ENCODE measurements at regions not wholly inside any gene's neighbourhood (a gene's known extent, or its start where the extent isn't known, plus 50 kb on each side); places are given as distances from the start of the nearest gene placed in this dataset.
A peak's percentile ranks its signal among the peaks of the same experiment; 100 is the strongest.

DNA sequence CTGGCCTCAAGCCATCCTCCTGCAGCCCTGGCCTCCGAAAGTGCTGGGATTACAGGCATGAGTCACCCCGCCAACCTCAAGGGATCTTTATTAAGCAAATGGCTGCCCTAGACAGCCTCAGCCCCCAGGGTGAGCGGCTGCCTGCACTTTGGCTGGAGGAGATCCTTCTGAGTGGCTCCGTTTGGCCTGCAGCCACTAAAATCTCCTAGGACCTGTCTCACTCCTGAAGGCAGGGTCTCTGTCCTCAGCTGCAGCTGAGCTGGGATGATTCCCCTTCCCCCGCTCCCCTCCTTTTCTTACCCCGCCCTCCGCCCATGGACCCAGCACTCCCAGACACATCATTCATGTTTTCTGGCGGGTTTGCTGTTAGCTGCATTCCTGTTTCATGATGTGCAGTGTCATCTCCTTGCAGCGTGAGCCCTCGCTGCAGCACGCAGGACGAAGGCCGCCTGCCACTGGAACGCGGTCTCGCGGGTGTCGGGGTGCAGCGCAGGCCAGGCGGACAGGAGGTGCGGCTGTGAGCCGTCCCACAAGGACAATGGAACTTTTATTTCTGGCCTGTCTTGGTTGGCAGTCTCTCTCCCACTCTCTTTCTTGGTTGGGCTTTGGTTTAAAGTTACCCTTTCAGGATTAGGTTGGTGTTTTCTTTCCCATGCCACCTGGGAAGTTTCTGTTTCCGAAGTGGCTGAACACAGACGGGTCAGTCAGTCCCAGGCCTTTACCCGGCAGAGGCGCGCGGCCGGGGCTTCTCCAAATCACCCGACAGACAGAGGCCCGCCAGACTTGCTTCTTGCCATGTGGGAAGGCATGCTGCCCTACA lies 137.1 kb downstream of the FOXD1 start:
- peak; percentile 88 for DNase-seq (ENCODE audit: low spot score)

DNA sequence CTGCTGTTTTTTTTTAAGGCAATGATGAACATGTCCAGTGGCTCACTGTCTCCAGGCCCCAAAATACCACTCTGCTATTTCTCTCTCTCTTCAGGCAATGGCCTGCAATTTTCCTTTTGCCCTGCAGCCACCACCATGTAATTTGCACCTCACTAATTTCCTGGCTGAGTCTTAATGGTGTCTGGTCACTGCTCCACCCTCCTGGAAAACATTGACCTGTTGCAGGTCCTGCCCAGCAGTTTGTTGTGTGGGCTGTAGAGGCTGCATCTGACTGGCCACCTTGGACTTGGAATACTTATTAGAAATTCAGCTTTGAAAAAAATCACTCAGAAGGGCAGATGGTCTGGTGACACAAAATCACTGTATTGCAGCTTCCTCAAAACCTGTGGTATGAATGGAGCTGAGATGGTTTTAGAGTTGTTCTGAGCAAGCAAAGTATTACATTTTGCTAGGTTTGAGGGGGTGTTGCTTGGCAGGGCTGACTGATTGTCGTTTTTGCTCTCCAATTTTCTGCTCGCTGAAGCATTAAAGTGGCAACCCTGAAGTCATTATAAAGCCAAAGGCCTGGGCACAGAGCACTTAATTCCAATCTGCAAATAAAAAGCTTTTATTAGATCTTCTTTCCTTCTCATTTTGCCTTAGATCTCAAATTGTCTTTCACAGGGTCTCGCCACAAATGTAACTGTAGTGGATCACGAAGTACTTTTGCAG lies 134.8 kb downstream of the TMEM174 start:
- DNase-seq (ENCODE audit: low spot score) = no peak

DNA sequence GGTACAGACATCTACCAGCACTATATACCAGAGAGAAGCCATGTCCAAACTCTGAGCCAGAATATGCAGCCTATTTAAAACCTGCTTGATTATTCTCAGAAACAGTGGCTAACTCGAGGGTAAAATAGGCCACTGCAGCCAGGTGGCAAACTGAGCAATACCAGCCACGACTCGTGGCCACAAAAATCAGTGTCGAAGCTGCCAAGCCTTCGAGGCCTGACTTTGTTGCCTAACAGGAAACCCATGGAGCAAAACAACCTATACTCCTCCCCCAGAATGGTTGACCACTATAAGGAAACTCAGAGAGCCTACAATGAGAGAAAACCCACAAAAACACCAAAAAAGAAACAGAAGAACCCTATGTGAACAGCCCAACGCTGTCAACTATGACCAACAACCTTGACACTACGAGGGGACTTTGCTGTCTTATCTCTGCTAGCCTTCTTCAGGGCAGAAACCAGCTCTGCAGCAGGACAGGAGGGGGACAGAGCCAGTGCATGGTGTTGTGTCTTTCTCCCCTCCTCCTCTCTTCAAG lies 133.8 kb downstream of the TMEM174 start:
- DNase-seq (ENCODE audit: low spot score) = peak; percentile 41

DNA sequence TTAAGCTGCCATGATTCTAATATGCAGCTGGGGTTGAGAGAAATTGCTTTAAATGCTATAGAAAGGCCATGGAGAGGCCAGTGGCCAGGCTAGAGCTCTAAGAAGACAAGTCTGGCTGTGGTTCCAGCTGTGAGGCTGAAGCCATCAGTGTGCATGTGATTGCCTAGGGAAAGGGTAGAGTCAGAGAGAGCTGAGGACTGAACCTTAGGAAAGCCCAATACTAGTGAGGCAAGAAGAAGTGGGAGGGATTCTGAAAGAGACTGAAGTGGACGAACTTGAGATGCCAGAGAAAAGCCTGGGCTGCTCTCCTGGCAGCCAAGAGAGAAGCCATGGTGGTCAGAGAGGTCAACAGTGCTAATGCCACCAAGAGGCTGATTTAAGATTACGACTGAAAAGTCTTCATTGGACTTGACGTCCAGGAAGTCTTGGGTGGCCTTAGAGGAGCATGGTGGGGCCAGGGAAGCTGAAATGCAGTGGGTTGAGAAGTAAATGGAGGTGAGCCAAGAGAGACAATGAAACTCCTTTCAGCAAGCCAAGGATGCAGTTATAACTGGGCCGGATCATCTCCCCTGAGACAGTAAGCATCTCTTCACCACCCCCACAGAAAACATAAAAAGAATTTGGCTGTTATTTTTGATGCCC lies 133.2 kb downstream of the TMEM174 start:
- no peak for DNase-seq (ENCODE audit: low spot score)

DNA sequence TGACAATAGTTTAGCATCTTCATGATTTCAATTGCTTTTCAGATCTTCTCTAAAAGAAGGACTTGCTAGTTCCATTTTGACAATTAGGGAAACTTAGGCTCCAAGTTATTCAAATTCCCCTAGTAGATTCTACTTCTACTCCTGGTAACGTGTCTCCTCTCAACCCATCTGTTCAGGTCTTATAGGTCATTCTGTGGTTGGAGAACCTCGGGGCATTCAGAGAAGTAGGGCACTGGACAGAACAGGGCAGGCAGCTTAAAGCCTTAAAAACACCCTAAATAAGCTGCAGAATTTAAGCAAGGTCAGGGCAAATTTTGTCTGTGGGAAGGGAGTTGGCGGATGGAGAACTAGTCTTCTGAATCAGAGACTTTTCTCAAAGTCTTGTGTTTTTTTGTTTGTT lies 132.4 kb downstream of the TMEM174 start:
- DNase-seq (ENCODE audit: low spot score) = no peak

DNA sequence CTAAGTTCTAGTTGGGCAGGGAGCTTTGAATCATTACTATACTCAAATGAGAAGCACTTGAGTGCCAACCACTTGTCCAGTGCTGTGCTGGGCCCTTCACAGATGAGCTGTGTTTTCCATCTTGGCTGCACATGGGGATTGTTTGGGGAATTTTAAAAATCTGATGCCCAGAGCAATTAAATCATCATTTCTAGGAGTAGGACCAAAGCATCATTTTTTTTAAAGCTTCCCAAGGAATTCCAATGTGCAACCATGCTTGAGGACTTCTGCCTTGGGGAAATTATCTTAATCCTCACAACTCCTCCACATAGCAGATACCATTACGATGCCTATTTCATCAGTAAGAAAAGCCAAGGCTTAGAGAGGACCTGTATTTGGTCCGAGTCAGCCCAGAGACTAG lies 131.4 kb downstream of the TMEM174 start:
- DNase-seq (ENCODE audit: low spot score) = peak; percentile 48

DNA sequence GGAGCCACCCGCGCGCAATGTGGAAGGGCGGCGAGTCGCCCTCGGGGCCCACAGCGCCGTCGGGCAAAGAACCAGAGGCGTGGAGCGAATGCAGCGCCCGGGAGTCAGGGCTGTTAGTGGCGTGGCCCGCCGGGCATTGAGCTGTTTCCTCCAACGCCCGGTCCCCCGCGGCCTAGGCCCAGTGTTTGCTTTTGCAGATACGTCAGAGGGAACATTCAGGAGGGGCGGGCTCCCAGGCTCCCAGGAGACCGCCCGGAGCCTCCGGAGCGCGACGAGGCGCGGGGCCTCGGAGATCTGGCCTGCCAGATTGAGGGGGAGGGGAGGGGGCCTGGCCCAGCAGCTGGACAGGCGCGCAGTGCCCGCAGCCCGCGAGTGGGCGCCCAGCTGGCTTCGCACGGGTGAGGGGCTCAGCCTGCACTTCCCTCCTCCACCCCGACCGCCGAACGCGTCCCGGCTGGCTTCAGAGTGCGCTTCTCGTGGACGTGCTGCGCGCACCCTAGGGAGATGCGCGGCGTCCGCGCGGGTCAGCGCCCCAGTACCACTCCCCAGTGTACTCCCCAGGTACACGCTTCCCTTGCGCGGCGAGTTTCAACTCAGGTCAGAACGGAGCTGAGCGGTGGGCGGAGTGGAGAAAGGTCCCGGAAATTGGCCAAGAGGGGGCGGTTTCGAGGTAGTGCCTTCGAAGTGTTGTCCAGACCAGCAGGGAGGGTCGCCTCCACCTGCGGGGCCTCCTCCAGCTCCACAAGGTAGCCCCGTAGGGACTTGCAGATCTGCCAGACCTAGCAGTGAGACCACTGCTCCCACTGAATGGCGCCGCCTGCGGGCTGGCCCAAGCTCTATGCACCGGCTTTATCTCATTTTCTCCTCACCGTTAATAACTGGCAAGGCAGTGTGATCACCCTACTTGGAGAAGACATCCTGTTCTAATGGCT lies 130.4 kb downstream of the TMEM174 start:
- DNase-seq (ENCODE audit: low spot score) = no peak

DNA sequence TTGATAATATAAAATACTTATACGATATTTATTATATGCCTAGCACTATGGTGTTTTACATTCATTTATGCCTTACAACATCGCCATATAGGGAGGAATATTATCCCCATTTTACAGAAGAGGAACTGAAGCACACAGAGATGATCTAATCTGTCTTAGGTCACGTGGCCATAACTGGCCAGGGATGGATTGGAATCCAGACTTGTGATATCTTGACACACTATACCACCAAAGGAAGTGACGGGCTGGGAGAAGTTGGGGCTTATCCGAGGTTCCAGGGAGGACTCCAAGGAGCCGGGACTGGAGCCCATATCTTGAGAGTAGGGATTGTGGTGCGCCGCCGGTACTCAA lies 129.8 kb downstream of the TMEM174 start:
- DNase-seq (ENCODE audit: low spot score) = no peak

DNA sequence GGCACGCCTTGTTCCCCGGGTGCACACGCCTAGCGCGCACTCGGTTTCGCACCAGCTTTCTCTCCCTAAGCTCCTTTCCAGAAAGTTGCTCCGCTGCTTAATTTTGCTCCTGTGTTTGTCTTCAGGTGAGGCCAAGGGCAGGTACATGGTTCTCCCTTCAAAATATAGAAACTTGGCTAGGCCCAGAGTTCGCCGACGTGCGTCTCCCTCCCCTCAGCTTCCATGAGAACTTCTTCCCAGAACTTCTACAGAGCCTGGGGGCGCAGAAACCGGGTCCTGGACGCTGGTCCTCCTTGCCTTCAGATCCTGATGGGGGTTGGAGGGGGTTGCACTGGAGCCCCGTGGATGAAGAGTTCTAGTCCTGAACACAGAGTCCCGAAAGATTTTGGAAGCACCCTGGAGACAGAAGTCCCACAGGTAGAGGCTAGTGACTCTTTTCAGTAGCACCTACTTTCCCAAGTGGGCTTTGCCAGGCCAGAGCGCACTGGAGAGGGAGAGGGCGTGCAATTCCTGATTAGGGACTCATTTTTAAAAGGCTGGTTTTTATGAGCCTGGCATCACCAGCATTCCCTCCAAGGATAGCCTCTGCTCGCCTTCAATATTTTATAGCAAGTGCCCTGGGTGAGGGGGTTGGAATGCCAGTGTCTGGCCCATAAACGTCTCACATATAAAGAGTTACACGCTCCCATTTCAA lies 128.4 kb downstream of the TMEM174 start:
- no peak for DNase-seq (ENCODE audit: low spot score)

DNA sequence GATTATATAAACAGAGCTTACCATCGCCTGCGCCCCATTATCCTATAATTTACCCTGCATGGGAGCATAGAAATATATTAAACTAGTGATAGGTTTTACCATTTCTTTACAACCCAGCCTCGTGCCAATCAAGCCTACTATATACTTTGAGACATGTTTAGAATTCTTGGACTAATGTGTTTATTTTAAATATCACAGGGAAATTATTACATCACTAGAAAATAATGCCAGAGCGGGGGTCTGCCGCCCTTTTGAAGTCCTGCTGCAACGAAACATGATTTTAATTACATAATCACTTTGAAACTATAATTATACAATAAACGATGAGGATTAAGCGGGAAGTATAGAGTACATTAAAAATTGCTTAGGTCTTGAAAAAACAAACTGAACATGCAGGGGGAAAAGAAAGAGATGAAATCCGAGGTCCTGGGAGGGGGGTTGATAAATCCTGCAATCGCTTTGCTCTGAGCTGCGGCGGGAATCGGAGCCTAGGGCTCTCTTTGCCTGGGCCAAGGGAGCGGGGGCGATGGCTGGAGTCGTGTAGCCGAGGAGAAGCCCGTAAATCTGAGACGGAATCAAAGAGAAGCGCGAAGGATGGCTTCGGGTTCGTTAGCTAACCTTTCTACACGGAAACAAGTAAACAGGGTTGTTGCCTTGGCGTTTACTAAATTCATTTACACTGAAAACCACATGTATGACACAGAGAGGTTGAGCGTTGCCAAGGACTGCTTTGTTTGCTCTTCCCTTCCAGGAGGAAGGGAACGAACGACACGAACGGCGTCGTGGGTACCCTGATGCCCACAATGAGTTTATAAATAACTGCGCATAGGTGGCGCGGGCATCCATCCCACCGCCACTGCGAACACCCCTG lies 127.6 kb downstream of the TMEM174 start:
- DNase-seq (ENCODE audit: low spot score) = no peak

DNA sequence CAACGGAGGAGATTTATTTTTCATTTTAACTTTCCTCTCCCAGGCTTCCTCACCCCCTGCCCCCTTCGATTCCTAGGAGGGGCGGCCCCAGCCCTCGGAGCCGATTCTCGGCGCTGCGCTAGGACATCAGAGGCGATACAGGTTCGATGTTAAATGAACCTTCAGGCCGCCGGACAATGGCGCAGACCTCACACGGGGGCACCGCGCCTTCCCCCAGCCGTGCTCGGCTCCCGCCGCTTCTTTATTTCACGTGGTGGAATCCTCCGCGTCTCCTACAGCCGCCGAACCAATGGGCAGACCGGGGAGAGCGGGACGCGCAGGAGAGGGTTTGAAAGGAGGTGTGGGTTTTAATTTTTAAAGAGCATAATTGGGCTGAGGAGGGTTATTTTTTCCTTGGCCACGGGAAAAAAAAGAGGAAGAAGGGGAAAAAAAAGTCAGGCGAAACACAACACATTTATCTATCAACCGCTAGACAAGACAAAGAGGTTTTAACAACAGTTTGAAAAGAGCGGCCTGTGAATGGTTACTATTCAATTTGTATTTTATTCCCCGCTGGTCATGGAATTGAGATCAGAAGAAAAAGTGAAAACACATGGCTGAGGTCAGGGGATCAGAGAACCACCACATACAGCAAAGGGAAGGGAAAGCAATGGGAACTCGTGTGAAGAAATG lies 126.8 kb downstream of the TMEM174 start:
- no peak for DNase-seq (ENCODE audit: low spot score)

DNA sequence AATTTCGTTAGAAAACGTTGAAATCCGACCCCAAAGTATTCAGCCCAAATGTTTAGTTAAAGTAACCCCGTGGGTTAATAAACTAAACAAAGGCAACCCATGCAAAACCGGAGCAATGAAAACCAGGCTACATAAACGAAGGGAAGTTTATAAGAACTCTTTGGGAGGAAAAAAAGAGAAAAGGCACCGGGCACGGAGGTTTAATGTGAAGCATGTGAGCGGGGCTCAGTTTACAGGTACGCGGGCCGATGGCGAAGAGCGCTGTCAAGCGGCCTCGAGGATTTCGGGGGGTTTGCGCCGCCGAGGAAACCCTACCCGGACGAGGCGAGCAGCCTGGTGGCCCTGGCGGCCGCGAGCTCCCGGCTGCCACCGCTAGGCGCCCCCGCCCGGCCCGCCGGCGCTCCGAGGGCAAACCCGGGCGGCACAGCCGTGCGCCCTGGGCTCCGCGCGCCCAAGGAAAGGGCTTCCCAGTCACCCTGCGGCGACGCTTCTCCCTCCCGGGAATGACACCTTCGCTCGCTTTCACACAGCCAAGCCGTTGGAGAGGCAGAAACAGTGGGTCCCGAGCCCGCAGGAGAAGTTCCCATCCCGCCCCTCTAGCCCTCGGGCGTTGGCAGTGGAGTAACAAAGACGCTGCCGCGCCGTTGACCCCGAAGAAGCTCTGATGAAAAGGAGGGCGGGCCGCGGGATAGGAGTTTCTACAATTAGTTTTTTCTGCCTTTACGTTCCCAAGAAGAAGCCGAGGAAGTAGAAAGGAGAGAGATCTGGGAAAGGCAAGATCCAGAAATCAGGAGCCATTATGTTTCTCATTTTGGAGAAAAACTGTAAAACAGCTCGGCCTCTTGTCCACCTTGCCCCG lies 126.0 kb downstream of the TMEM174 start:
- DNase-seq (ENCODE audit: low spot score) = peak; percentile 73

DNA sequence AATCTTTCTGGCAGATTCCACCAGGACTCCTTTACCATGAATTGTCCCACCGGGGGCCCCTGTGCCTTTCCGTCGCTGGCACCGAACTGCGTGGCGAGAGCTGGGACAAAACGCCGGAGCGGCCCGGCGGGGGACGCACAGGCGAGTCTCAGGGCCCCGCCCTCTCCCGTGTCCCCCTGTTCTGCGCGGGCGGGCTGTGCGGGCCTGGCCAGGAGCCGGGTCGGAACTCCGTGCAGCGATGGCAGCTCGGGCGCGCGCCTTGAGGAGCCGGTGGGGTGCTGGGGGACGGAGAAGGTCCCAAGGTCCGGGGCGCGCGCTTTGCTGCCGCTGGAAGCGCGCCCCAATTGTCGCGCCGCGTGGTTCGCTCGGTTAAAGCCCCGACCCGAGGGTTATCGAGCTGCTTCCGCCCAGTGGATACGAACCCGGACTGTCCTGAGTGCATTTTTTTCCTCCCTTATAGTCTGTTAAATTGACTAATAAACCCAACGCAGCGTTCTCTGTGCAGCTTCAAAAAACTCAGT lies 125.3 kb downstream of the TMEM174 start:
- DNase-seq (ENCODE audit: low spot score) = no peak

DNA sequence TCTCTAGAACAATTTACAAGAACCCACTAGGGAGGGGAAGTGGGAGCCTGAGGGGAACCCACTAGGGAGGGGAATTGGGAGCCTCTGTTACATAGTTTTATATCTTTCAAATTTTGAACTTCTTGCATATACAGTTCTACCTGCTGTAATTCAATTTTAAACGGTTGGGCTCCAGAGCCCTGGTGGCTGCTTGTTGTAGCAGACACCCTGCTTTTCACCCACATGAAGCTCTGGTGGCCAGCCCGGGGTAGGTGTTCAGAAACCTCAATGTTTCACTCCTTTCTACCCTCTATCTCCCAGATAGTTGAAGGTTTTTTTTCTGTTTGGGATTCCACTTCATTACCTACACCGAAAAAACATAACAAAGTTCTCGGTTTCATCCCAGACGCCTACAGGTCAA lies 124.4 kb downstream of the TMEM174 start:
- no peak for DNase-seq (ENCODE audit: low spot score)

DNA sequence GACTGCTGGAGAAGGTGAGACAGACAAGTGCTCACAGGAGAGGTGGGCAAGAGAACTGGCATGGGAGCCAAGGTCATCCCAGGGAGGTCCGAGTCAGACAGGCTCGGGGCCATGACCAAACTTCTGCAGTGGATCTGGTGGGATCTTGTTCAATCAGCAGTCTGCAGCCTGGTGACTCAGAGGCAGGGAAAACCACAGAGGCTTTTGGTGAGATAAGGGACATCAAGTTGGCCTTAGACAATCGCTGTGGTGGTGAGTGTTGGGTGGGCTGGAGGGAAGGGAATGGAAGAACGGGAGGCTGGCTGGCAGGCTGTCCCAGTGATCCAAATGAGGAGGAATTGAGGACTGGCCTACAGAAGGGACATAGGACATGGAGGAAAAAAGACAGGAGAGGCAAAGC lies 123.8 kb downstream of the TMEM174 start:
- peak; percentile 65 for DNase-seq (ENCODE audit: low spot score)

DNA sequence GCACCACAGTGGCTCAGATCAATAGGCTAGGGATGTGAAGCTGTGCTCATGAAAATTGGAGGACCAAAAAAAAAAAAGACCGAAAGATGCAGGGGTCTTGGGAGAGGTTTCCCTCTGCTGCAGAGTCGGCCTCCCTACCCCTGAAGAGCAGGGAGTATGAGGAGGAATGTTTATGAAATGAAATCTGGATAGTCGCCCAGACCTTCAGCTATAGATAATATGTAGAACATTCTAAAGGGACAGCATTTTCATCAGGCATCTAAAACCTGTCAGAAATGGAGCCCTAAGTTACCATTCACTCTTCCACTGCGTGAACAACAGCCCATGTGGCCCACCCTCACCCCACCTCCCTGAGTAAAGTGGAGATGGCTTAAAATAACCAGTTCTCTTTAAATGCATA lies 122.9 kb downstream of the TMEM174 start:
- DNase-seq (ENCODE audit: low spot score) = no peak

DNA sequence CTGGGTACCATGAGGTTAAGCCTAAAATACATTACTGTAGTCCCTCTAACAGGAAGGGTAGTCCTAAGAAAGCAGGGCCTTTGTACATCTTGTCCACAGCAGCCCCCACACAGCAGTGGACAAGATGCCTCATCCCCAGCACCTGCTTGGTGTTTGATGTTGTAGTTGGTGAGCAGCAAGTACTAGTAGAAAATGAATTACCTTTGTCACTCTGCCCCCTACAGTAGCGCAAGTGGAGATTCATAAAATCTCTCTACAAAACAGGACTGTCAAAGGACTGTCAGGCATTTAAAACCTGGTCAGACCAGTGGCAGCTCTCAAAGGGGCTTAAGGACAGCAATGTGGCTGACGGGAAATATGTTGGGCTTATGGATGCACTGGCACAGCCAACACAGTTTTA lies 122.5 kb downstream of the TMEM174 start:
- no peak for DNase-seq (ENCODE audit: low spot score)

DNA sequence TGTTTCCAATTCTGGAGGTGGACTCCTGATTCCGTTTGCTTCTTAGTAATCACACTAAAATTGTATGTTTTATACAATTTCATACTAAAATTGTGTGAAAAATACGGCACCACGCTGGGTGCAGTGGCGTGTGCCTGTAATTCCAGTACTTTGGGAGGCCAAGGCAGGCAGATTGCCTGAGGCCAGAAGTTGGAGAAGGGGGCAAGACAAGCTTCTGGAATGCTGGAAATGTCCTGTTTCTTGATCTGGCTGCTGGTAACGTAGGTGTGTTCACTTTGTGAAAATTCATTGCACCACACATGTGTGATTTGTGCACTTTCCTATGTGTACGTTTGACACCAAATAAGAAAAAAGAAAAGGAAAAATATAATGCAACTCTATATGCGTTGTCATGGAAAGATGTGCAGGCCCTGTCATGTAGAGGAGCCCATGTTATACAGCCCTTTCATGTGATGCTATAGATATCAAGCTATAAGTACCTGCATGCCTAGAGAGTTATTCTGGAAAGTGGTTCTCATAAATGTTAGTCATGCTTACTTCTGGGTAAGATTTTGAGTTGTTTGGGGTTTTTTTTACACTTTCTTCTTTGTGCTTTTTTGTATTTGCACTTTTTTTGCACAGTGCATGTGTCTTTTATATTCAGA lies 119.9 kb downstream of the TMEM174 start:
- no peak for DNase-seq (ENCODE audit: low spot score)

Data from GM03348 (cell line).